NCI-H2107 treated with DMSO at 0.1 percent for 48 hours (cell line): ENCODE measurements at regions not wholly inside any gene's neighbourhood (a gene's known extent, or its start where the extent isn't known, plus 50 kb on each side); places are given as distances from the start of the nearest gene placed in this dataset.

ENCODE experiments used
- DNase-seq: peaks from one replicate; lab custom pipeline; 2025; ENCODE audit not compliant: unreplicated experiment; lab: John Stamatoyannopoulos, UW

GRCh38 chr21:38735626-38736206, 70.0 kb upstream of the ETS2 start:
- no peak for DNase-seq

GRCh38 chr21:38740090-38740489, 65.6 kb upstream of the ETS2 start:
- no peak for DNase-seq

- no peak for DNase-seq
Measured at GRCh38 chr21:38741092-38741949, 64.4 kb upstream of the ETS2 start.

GRCh38 chr21:38741950-38742256, 63.8 kb upstream of the ETS2 start:
- no peak for DNase-seq

GRCh38 chr21:38742580-38743260, 63.0 kb upstream of the ETS2 start:
- DNase-seq: no peak

- DNase-seq: no peak
Measured at GRCh38 chr21:38743772-38744529, 61.8 kb upstream of the ETS2 start.

- no peak for DNase-seq
Measured at GRCh38 chr21:38744861-38745260, 60.9 kb upstream of the ETS2 start.

GRCh38 chr21:38747810-38748209, 57.9 kb upstream of the ETS2 start:
- no peak for DNase-seq

- no peak for DNase-seq
Measured at GRCh38 chr21:38751379-38752050, 54.2 kb upstream of the ETS2 start.

GRCh38 chr21:38752051-38752505, 53.7 kb upstream of the ETS2 start:
- no peak for DNase-seq

GRCh38 chr21:38753114-38753513, 52.6 kb upstream of the ETS2 start:
- no peak for DNase-seq

- DNase-seq: no peak
Measured at GRCh38 chr21:38753557-38753971, 52.2 kb upstream of the ETS2 start.
